ENCODE measurements at regions not wholly inside any gene's neighbourhood (a gene's known extent, or its start where the extent isn't known, plus 50 kb on each side); places are given as distances from the start of the nearest gene placed in this dataset.

- Histone ChIP-seq H3K23ac (ENCODE audit: insufficient read length) (no peak overlapping the region), H3K79me1 (ENCODE audit: low read depth, low read length) (no peaks in the 10 kb centered on the region), H3K27me3 (replicated peaks in 1 of 4; ENCODE audit: control insufficient read depth in 3 of 4, extremely low read depth in 1 of 4, insufficient read depth in 3 of 4, low read length in 3 of 4) (peaks cover 0 to 1% (median 0%) of the 10 kb centered on the region in 4 experiments; a peak in 1 of 7 replicates), H3K14ac (ENCODE audit: insufficient read length) (no peak overlapping the region), H3K18ac (ENCODE audit: extremely low read depth, low read length) (no peak overlapping the region), H3K4me2 (ENCODE audit: insufficient read depth in 1 of 2, low read depth in 2 of 2, low read length in 2 of 2) (no peak overlapping the region), H3K56ac (replicated peaks; ENCODE audit: insufficient read length, low read depth, low read length) (no peak overlapping the region), H4K91ac (replicated peaks; ENCODE audit: insufficient read length, low read length) (no peak overlapping the region), H2BK5ac (ENCODE audit: low read depth, low read length) (no peak overlapping the region), H4K5ac (ENCODE audit: insufficient read length, low read depth, low read length) (no peak overlapping the region), H3K79me2 (ENCODE audit: control insufficient read depth in 1 of 2, insufficient read depth in 2 of 2, low read length in 2 of 2) (no peaks in the 10 kb centered on the region), H3K4ac (replicated peaks; ENCODE audit: insufficient read length, low read depth, low read length) (no peak overlapping the region), H3K4me1 (replicated peaks in 1 of 4; ENCODE audit: control insufficient read depth in 3 of 4, insufficient read depth in 4 of 4, low read length in 3 of 4) (peaks cover 0 to 6% (median 5%) of the 10 kb centered on the region in 4 experiments; a peak in 4 of 7 replicates), H2BK120ac (replicated peaks; ENCODE audit: low read depth, low read length) (no peak overlapping the region), H3K23me2 (ENCODE audit: low read depth, low read length) (no peaks in the 10 kb centered on the region), H3K9me3 (ENCODE audit: insufficient read depth in 2 of 2, low read depth in 1 of 2, low read length in 1 of 2) (no peaks in the 10 kb centered on the region), H2AFZ (ENCODE audit: low read length) (no peak overlapping the region), H2BK12ac (ENCODE audit: low read depth, low read length) (no peak overlapping the region), H3K27ac (ENCODE audit: low read depth, low read length) (no peak overlapping the region), H2BK20ac (ENCODE audit: low read length) (no peak overlapping the region), H3K36me3 (ENCODE audit: control insufficient read depth in 2 of 4, insufficient read depth in 4 of 4, low read length in 3 of 4) (no peaks in the 10 kb centered on the region), H2BK15ac (ENCODE audit: low read length) (no peak overlapping the region), H4K20me1 (replicated peaks in 1 of 2; ENCODE audit: control insufficient read depth in 1 of 2, insufficient read depth in 2 of 2, low read length in 2 of 2) (no peaks in the 10 kb centered on the region), H2AK5ac (ENCODE audit: low read depth, low read length) (no peak overlapping the region), H3K9ac (replicated peaks in 1 of 4; ENCODE audit: extremely low read depth in 1 of 4, low read depth in 3 of 4, low read length in 3 of 4) (no peak overlapping the region), H4K8ac (ENCODE audit: extremely low read depth, insufficient read depth, low read length) (no peak overlapping the region), H3K4me3 (ENCODE audit: extremely low read depth in 1 of 4, insufficient read depth in 2 of 4, low read depth in 3 of 4, low read length in 4 of 4) (no peak overlapping the region)
- no peak for DNase-seq (ENCODE audit: low read depth in 1 of 2, low spot score in 2 of 2)
- FAIRE-seq, result no peak
- ChIA-PET POLR2A (ENCODE audit: partially characterized antibody) (no interaction called here), CTCF (ENCODE audit: partially characterized antibody) (interaction anchor here (0.8 kb wide), 1 partner anchor 152 kb away, joined by 3 read pairs; no protein-coding TSS in a partner anchor)
- WGBS, 2 experiments (ENCODE audit: extremely low coverage in 1 of 2, insufficient coverage in 1 of 2, insufficient read length in 1 of 2, insufficient replicate concordance in 2 of 2, low coverage in 1 of 2, low lambda C conversion rate in 2 of 2, missing lambda C conversion rate in 1 of 2), result 89% methylated on average over 4 of the region's 4 CpGs; no CpG with 5 or more reads in 1 of the 2 experiments
- no peak for TF ChIP-seq TAF7 (optimal IDR thresholded peaks at IDR 0.05; ENCODE audit: borderline replicate concordance, low read depth, low read length)
- no peak for TF ChIP-seq ZNF274 (IDR thresholded peaks at IDR 0.05; ENCODE audit: borderline replicate concordance, extremely low read depth, low read length)
- no peak for TF ChIP-seq ATF2 (IDR thresholded peaks at IDR 0.05; ENCODE audit: low read length)
- TF ChIP-seq SAP30 (IDR thresholded peaks at IDR 0.05; ENCODE audit: insufficient read depth, insufficient replicate concordance, low read length), result no peak
- TF ChIP-seq SP1 (IDR thresholded peaks at IDR 0.05; ENCODE audit: low read depth, low read length), result no peak
- no peak for TF ChIP-seq BACH1 (IDR thresholded peaks at IDR 0.05; ENCODE audit: low read length)
- TF ChIP-seq ATF3 (IDR thresholded peaks at IDR 0.05; ENCODE audit: insufficient read depth, low read depth, low read length), result no peak
- no peak for TF ChIP-seq NRF1 (IDR thresholded peaks at IDR 0.05; ENCODE audit: low read depth, low read length)
- no peak for TF ChIP-seq ASH2L (IDR thresholded peaks at IDR 0.05; ENCODE audit: low read length)
- TF ChIP-seq SIN3A (conservative IDR thresholded peaks at IDR 0.05 in 1 of 2, IDR thresholded peaks at IDR 0.05 in 1 of 2; ENCODE audit: low read depth in 1 of 2, low read length in 2 of 2), result no peak
- TF ChIP-seq TEAD4 (IDR thresholded peaks at IDR 0.05; ENCODE audit: low read depth, low read length), result no peak
- TF ChIP-seq CHD1 (IDR thresholded peaks at IDR 0.05; ENCODE audit: low read depth, low read length), result no peak
- no peak for TF ChIP-seq MAFK (IDR thresholded peaks at IDR 0.05; ENCODE audit: low read depth, low read length)
These were observed 270.4 kb upstream of the TMEM161B start for GRCh38 chr5:88539026-88539425.
